Astrocyte (in vitro differentiated cells and primary cell): ENCODE measurements at regions not wholly inside any gene's neighbourhood (a gene's known extent, or its start where the extent isn't known, plus 50 kb on each side); places are given as distances from the start of the nearest gene placed in this dataset.
A peak's percentile ranks its signal among the peaks of the same experiment; 100 is the strongest.

Experiments
- DNase-seq: peaks from one replicate; pipeline ENCODE4 v3.0.0-alpha.2; 2010; ENCODE audit warnings: low read depth
- FAIRE-seq: peaks from 2 replicates; lab custom pipeline; 2011; peaks lifted over from hg19 to GRCh38; lab: Jason Lieb, UNC
- H2AFZ ChIP-seq: 2 replicates; pipeline ENCODE4 v1.6.0; 2012; ENCODE audit warnings: low read depth, low read length, inconsistent platforms
- H3K27ac ChIP-seq: 2 replicates; pipeline ENCODE4 v1.5.1; 2011; ENCODE audit warnings: low read depth, low read length, inconsistent platforms
- H3K27me3 ChIP-seq: 2 replicates; pipeline ENCODE4 v1.6.0; 2011; ENCODE audit warnings: low read length, inconsistent platforms; ENCODE audit not compliant: insufficient read depth
- H3K36me3 ChIP-seq: 2 replicates; pipeline ENCODE4 v1.5.1; 2011; ENCODE audit warnings: low read length, inconsistent platforms; ENCODE audit not compliant: insufficient read depth
- H3K4me1 ChIP-seq: 2 replicates; pipeline ENCODE4 v1.5.1; 2011; ENCODE audit warnings: low read length, inconsistent platforms; ENCODE audit not compliant: insufficient read depth
- H3K4me2 ChIP-seq: 2 replicates; pipeline ENCODE4 v1.6.0; 2012; ENCODE audit warnings: low read length, inconsistent platforms
- H3K4me3 ChIP-seq: 2 replicates; pipeline ENCODE4 v1.5.1; 2011; ENCODE audit warnings: low read depth, mild to moderate bottlenecking, low read length, inconsistent platforms; ENCODE audit not compliant: insufficient read depth
- H3K79me2 ChIP-seq: 2 replicates; pipeline ENCODE4 v1.6.0; 2012; ENCODE audit warnings: mild to moderate bottlenecking, low read length, inconsistent platforms; ENCODE audit not compliant: insufficient read depth
- H3K9ac ChIP-seq: 2 replicates; pipeline ENCODE4 v1.6.0; 2012; ENCODE audit warnings: mild to moderate bottlenecking, low read length, inconsistent platforms
- H3K9me3 ChIP-seq: 2 replicates; pipeline ENCODE4 v1.5.1; 2012; ENCODE audit warnings: low read depth, mild to moderate bottlenecking, low read length, inconsistent platforms; ENCODE audit not compliant: insufficient read depth
- H4K20me1 ChIP-seq: 2 replicates; pipeline ENCODE4 v1.6.0; 2012; ENCODE audit warnings: low read length, inconsistent platforms; ENCODE audit not compliant: insufficient read depth
- H3K27ac Mint-ChIP-seq: one replicate; pipeline ENCODE4 v1.8.0; 2021; ENCODE audit warnings: mild to moderate bottlenecking, mixed read lengths; ENCODE audit not compliant: unreplicated experiment
- H3K27me3 Mint-ChIP-seq: one replicate; pipeline ENCODE4 v1.8.0; 2021; ENCODE audit warnings: low read depth, mixed read lengths; ENCODE audit not compliant: unreplicated experiment
- H3K36me3 Mint-ChIP-seq: one replicate; pipeline ENCODE4 v1.8.0; 2021; ENCODE audit warnings: low read depth, mixed read lengths; ENCODE audit not compliant: unreplicated experiment
- H3K4me1 Mint-ChIP-seq: one replicate; pipeline ENCODE4 v1.8.0; 2021; ENCODE audit warnings: low read depth, mixed read lengths; ENCODE audit not compliant: unreplicated experiment
- H3K4me3 Mint-ChIP-seq: one replicate; pipeline ENCODE4 v1.8.0; 2021; ENCODE audit warnings: mild to moderate bottlenecking, moderate library complexity, mixed read lengths; ENCODE audit not compliant: unreplicated experiment
- H3K9me3 Mint-ChIP-seq: one replicate; pipeline ENCODE4 v1.8.0; 2021; ENCODE audit warnings: mild to moderate bottlenecking, mixed read lengths; ENCODE audit not compliant: unreplicated experiment
- CTCF ChIP-seq: IDR thresholded peaks from 2 replicates; pipeline ENCODE4 v1.5.1; 2011; ENCODE audit warnings: low read depth, mild to moderate bottlenecking, inconsistent platforms, low read length, moderate library complexity; ENCODE audit not compliant: insufficient read depth
- EZH2 ChIP-seq: IDR thresholded peaks from 2 replicates; pipeline ENCODE4 v1.6.1; 2012; ENCODE audit warnings: mild to moderate bottlenecking, low read length, inconsistent platforms; ENCODE audit not compliant: insufficient read depth

GRCh38 chr4:11264346-11264745 is 164.3 kb downstream of the HS3ST1 start:
- Histone ChIP-seq H3K9me3 (peaks cover 3% of the 10 kb centered on the region), H2AFZ (no peak overlapping the region), H3K27ac (no peak overlapping the region), H3K4me2 (no peak overlapping the region), H3K27me3 (no peaks in the 10 kb centered on the region), H3K79me2 (no peaks in the 10 kb centered on the region), H3K4me3 (no peak overlapping the region), H4K20me1 (no peaks in the 10 kb centered on the region), H3K4me1 (no peaks in the 10 kb centered on the region), H3K9ac (no peak overlapping the region), H3K36me3 (no peaks in the 10 kb centered on the region)
- FAIRE-seq = no peak
- no peaks in the 10 kb centered on the region for H3K27me3 Mint-ChIP-seq
- DNase-seq = no peak
- no peak overlapping the region for H3K27ac Mint-ChIP-seq
- H3K36me3 Mint-ChIP-seq = no peaks in the 10 kb centered on the region
- no peak overlapping the region for H3K4me3 Mint-ChIP-seq
- no peak for TF ChIP-seq CTCF
- no peak for TF ChIP-seq EZH2
- H3K4me1 Mint-ChIP-seq = peaks cover 7% of the 10 kb centered on the region
- H3K9me3 Mint-ChIP-seq = no peaks in the 10 kb centered on the region

GRCh38 chr4:11263208-11263607 is 165.5 kb downstream of the HS3ST1 start:
- H3K36me3 Mint-ChIP-seq = no peaks in the 10 kb centered on the region
- TF ChIP-seq CTCF = no peak
- TF ChIP-seq EZH2 = no peak
- FAIRE-seq (no peak), DNase-seq (peak; percentile 1)
- no peak overlapping the region for H2AFZ ChIP-seq
- H3K79me2 ChIP-seq = no peaks in the 10 kb centered on the region
- H3K4me2 ChIP-seq = no peak overlapping the region
- H3K4me1 ChIP-seq = no peaks in the 10 kb centered on the region
- H3K4me3 Mint-ChIP-seq = no peak overlapping the region
- no peaks in the 10 kb centered on the region for H3K36me3 ChIP-seq
- H3K9me3 Mint-ChIP-seq = no peaks in the 10 kb centered on the region
- no peak overlapping the region for H3K4me3 ChIP-seq
- no peak overlapping the region for H3K27ac Mint-ChIP-seq
- no peaks in the 10 kb centered on the region for H3K27me3 Mint-ChIP-seq
- no peak overlapping the region for H3K9ac ChIP-seq
- peaks cover 3% of the 10 kb centered on the region for H3K9me3 ChIP-seq
- H3K4me1 Mint-ChIP-seq = peaks cover 7% of the 10 kb centered on the region
- no peaks in the 10 kb centered on the region for H4K20me1 ChIP-seq
- no peak overlapping the region for H3K27ac ChIP-seq
- H3K27me3 ChIP-seq = no peaks in the 10 kb centered on the region

GRCh38 chr4:11261066-11261850 is 167.4 kb downstream of the HS3ST1 start:
- Mint-ChIP-seq H3K4me1 (peaks cover 7% of the 10 kb centered on the region), H3K4me3 (no peak overlapping the region), H3K27ac (no peak overlapping the region), H3K9me3 (no peaks in the 10 kb centered on the region), H3K27me3 (no peaks in the 10 kb centered on the region), H3K36me3 (no peaks in the 10 kb centered on the region)
- no peaks in the 10 kb centered on the region for H3K27me3 ChIP-seq
- DNase-seq (no peak), FAIRE-seq (no peak)
- H3K9me3 ChIP-seq = peaks cover 3% of the 10 kb centered on the region
- H3K36me3 ChIP-seq = no peaks in the 10 kb centered on the region
- H3K9ac ChIP-seq = no peak overlapping the region
- H3K4me2 ChIP-seq = no peak overlapping the region
- no peaks in the 10 kb centered on the region for H3K4me1 ChIP-seq
- H3K4me3 ChIP-seq = no peak overlapping the region
- TF ChIP-seq EZH2 (no peak), CTCF (no peak)
- H4K20me1 ChIP-seq = no peaks in the 10 kb centered on the region
- H2AFZ ChIP-seq = no peak overlapping the region
- no peak overlapping the region for H3K27ac ChIP-seq
- H3K79me2 ChIP-seq = no peaks in the 10 kb centered on the region
